ENCODE measurements at regions not wholly inside any gene's neighbourhood (a gene's known extent, or its start where the extent isn't known, plus 50 kb on each side); places are given as distances from the start of the nearest gene placed in this dataset.
"Not testable (repeated sequence)": the region's sequence is repeated elsewhere in the genome, so short reads cannot be mapped to it uniquely, and the experiment has no call there.

DNA sequence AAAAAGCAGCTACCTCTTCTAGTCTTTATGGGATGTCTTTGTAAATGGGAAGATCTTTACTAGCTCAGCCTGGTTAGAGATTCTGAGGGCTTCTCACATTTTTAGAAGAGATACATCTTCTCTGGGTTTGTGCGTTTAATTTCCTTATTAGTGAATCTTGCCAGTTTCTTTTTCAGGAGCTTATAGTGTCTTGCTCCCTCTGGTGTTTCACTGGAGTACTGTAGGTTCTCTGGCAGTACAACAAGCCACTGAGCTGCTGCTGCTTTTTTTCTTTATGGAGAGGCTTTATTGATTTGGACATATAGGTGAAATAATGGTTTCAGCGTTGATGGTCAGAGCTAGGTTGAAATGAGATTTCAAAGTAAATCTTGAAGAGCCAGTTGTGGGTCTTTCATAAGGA is 82.9 kb downstream of the LAS1L start:
- H3K4me1 ChIP-seq, result no peaks in the 10 kb centered on the region
- no peaks in the 10 kb centered on the region for H3K36me3 ChIP-seq
- DNase-seq, result peak; percentile 26
- H3K4me3 ChIP-seq, result no peak overlapping the region
- intact Hi-C loops (cut with DNase I), result loop anchor here (5.0 kb wide), 1 partner anchor 554 kb away; no protein-coding TSS in a partner anchor
- no peak overlapping the region for H3K27ac ChIP-seq
- H3K27me3 ChIP-seq, result no peaks in the 10 kb centered on the region
- TF ChIP-seq, protein P1, sequence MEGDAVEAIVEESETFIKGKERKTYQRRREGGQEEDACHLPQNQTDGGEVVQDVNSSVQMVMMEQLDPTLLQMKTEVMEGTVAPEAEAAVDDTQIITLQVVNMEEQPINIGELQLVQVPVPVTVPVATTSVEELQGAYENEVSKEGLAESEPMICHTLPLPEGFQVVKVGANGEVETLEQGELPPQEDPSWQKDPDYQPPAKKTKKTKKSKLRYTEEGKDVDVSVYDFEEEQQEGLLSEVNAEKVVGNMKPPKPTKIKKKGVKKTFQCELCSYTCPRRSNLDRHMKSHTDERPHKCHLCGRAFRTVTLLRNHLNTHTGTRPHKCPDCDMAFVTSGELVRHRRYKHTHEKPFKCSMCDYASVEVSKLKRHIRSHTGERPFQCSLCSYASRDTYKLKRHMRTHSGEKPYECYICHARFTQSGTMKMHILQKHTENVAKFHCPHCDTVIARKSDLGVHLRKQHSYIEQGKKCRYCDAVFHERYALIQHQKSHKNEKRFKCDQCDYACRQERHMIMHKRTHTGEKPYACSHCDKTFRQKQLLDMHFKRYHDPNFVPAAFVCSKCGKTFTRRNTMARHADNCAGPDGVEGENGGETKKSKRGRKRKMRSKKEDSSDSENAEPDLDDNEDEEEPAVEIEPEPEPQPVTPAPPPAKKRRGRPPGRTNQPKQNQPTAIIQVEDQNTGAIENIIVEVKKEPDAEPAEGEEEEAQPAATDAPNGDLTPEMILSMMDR (IDR thresholded peaks at IDR 0.05), result peak; percentile 48
- no peaks in the 10 kb centered on the region for H3K9me3 ChIP-seq
- H3K9ac ChIP-seq (ENCODE audit: low read depth in 2 of 2, low read length in 2 of 2), result no peak overlapping the region

GRCh38 chrX:65420154-65420553 is 114.4 kb downstream of the LAS1L start:
- Histone ChIP-seq H3K36me3 (no peaks in the 10 kb centered on the region), H3K4me1 (no peaks in the 10 kb centered on the region), H3K27me3 (no peaks in the 10 kb centered on the region), H3K4me3 (no peak overlapping the region), H3K9me3 (no peaks in the 10 kb centered on the region), H3K27ac (no peak overlapping the region), H3K9ac (ENCODE audit: low read depth in 2 of 2, low read length in 2 of 2) (no peak overlapping the region)
- DNase-seq, result no peak
- TF ChIP-seq, protein P1 (IDR thresholded peaks at IDR 0.05), result no peak
- intact Hi-C loops (cut with DNase I), result no loop called here

DNA sequence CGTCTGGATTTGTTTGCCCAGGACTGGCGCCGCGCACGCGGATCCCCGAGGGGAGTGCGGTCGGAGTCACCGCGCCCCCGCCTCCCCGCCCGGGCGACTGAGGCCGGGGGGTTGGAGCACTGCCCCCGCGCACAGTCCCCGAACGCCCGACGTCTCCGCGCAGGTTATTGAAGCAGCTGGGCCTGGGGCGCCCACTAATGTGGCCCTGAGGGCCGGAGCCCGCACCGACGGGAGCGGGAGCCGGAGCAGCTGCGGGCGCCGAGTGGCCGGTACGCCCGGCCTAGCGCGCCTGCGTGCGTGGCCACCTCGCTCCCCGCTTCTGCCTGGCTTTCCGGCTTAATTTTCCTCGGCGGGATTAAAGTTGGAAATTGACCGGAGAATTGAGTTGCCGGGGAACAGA is 126.9 kb downstream of the LAS1L start:
- H3K9ac ChIP-seq (ENCODE audit: low read depth in 2 of 2, low read length in 2 of 2); intact Hi-C loops (cut with DNase I); H3K4me1 ChIP-seq; H3K36me3 ChIP-seq; H3K9me3 ChIP-seq; H3K27ac ChIP-seq; DNase-seq: not testable (repeated sequence)
- Histone ChIP-seq H3K27me3 (peaks cover 10% of the 10 kb centered on the region), H3K4me3 (peak overlapping the region; percentile 24)

- no peaks in the 10 kb centered on the region for H3K9me3 ChIP-seq
- H3K4me3 ChIP-seq, result peak overlapping the region; percentile 24
- peaks cover 10% of the 10 kb centered on the region for H3K27me3 ChIP-seq
- no peaks in the 10 kb centered on the region for H3K36me3 ChIP-seq
- TF ChIP-seq, protein P1 (IDR thresholded peaks at IDR 0.05), result no peak
- H3K9ac ChIP-seq (ENCODE audit: low read depth in 2 of 2, low read length in 2 of 2), result no peak overlapping the region
- no peak for DNase-seq
- H3K4me1 ChIP-seq, result no peaks in the 10 kb centered on the region
- intact Hi-C loops (cut with DNase I), result no loop called here
- no peak overlapping the region for H3K27ac ChIP-seq
These were observed 127.4 kb downstream of the LAS1L start for GRCh38 chrX:65407157-65407626.

- Histone ChIP-seq H3K27ac (no peak overlapping the region), H3K9ac (ENCODE audit: low read depth in 2 of 2, low read length in 2 of 2) (no peak overlapping the region), H3K36me3 (no peaks in the 10 kb centered on the region), H3K4me3 (no peak overlapping the region), H3K9me3 (no peaks in the 10 kb centered on the region), H3K4me1 (no peaks in the 10 kb centered on the region), H3K27me3 (peaks cover 10% of the 10 kb centered on the region)
- intact Hi-C loops (cut with DNase I), result no loop called here
- DNase-seq, result no peak
- TF ChIP-seq, protein P1 (IDR thresholded peaks at IDR 0.05), result no peak
These were observed 128.1 kb downstream of the LAS1L start for GRCh38 chrX:65406532-65406931.

GRCh38 chrX:65392284-65392683 is 142.3 kb downstream of the LAS1L start:
- intact Hi-C loops (cut with DNase I), result no loop called here
- Histone ChIP-seq H3K4me3 (no peak overlapping the region), H3K27me3 (no peaks in the 10 kb centered on the region), H3K4me1 (no peaks in the 10 kb centered on the region), H3K9me3 (no peaks in the 10 kb centered on the region), H3K9ac (ENCODE audit: low read depth in 2 of 2, low read length in 2 of 2) (no peak overlapping the region), H3K36me3 (no peaks in the 10 kb centered on the region), H3K27ac (no peak overlapping the region)
- no peak for DNase-seq
- TF ChIP-seq, protein P1 (IDR thresholded peaks at IDR 0.05), result no peak

DNA sequence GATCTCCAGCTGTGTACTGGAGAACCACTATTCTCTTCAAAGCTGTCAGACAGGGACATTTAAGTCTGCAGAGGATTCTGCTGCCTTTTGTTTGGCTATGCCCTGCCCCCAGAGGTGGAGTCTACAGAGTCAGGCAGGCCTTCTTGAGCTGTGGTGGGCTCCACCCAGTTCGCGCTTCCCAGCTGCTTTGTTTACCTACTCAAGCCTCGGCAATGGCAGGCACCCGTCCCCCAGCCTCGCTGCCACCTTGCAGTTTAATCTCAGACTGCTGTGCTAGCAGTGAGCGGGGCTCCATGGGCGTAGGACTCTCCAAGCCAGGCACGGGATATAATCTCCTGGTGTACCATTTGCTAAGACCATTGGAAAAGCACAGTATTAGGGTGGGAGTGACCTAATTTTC is 145.5 kb downstream of the LAS1L start:
- H3K9me3 ChIP-seq; H3K36me3 ChIP-seq; H3K27me3 ChIP-seq; H3K9ac ChIP-seq (ENCODE audit: low read depth in 2 of 2, low read length in 2 of 2); H3K27ac ChIP-seq; H3K4me1 ChIP-seq; H3K4me3 ChIP-seq; DNase-seq; intact Hi-C loops (cut with DNase I): not testable (repeated sequence)
